GM23338 (cell line): ENCODE measurements at regions not wholly inside any gene's neighbourhood (a gene's known extent, or its start where the extent isn't known, plus 50 kb on each side); places are given as distances from the start of the nearest gene placed in this dataset.
A peak's percentile ranks its signal among the peaks of the same experiment; 100 is the strongest.

Source experiments
- ATAC-seq: fragments of 200-7000 bp; cut with Tn5 transposase; 3 replicates; pipeline ENCODE4 v1.9.1; 2020
- DNase-seq: peaks from one replicate; pipeline ENCODE4 v3.0.0-alpha.2; 2015; ENCODE audit warnings: low spot score
- H2AFZ ChIP-seq: fragments of 200-600 bp; sonication (generic); 2 replicates; pipeline ENCODE4 v1.8.0; 2016; ENCODE audit warnings: antibody characterized with exemption, mild to moderate bottlenecking, moderate library complexity
- H3F3A ChIP-seq: fragments of 200-600 bp; sonication (generic); replicated peaks from 2 replicates; pipeline ENCODE4 v1.8.0; 2017; ENCODE audit warnings: antibody characterized with exemption, mixed run types, low read depth
- H3K27ac ChIP-seq: fragments of 200-600 bp; sonication (generic); 2 replicates; pipeline ENCODE4 v1.6.1; 2016; ENCODE audit warnings: low read depth
- H3K27me3 ChIP-seq: fragments of 200-600 bp; sonication (generic); 2 replicates; pipeline ENCODE4 v1.8.0; 2016; ENCODE audit warnings: mild to moderate bottlenecking, mixed run types, moderate library complexity; ENCODE audit not compliant: insufficient read depth
- H3K36me3 ChIP-seq: fragments of 200-600 bp; sonication (generic); 2 replicates; pipeline ENCODE4 v1.8.0; 2016; ENCODE audit warnings: mild to moderate bottlenecking; ENCODE audit not compliant: insufficient read depth
- H3K4me1 ChIP-seq: fragments of 200-600 bp; sonication (generic); 2 replicates; pipeline ENCODE4 v1.8.0; 2016; ENCODE audit warnings: mild to moderate bottlenecking, moderate library complexity; ENCODE audit not compliant: insufficient read depth
- H3K4me2 ChIP-seq: fragments of 200-600 bp; sonication (generic); 2 replicates; pipeline ENCODE4 v1.7.1; 2017; ENCODE audit warnings: mixed run types
- H3K4me3 ChIP-seq: fragments of 200-600 bp; sonication (generic); 2 replicates; pipeline ENCODE4 v1.6.1; 2016; ENCODE audit warnings: mixed run types
- H3K79me2 ChIP-seq: fragments of 200-600 bp; sonication (generic); replicated peaks from 2 replicates; pipeline ENCODE4 v1.8.0; 2017; ENCODE audit warnings: mild to moderate bottlenecking; ENCODE audit not compliant: insufficient read depth
- H3K9me2 ChIP-seq: fragments of 200-600 bp; sonication (generic); 2 replicates; pipeline ENCODE4 v1.8.0; 2017; ENCODE audit not compliant: insufficient read depth
- H4K20me1 ChIP-seq: fragments of 200-600 bp; sonication (generic); replicated peaks from 2 replicates; pipeline ENCODE4 v1.8.0; 2017; ENCODE audit warnings: mild to moderate bottlenecking; ENCODE audit not compliant: insufficient read depth
- H3K27ac Mint-ChIP-seq: 2 replicates; pipeline ENCODE4 v1.8.0; 2020; ENCODE audit warnings: inconsistent platforms, mild to moderate bottlenecking, moderate library complexity, mixed read lengths
- H3K27me3 Mint-ChIP-seq: 3 replicates; pipeline ENCODE4 v1.8.0; 2022; ENCODE audit warnings: low read depth, mild to moderate bottlenecking, moderate library complexity, mixed read lengths, inconsistent platforms; ENCODE audit not compliant: insufficient read depth, poor library complexity
- H3K36me3 Mint-ChIP-seq: 3 replicates; pipeline ENCODE4 v1.8.0; 2021; ENCODE audit warnings: low read depth, mild to moderate bottlenecking, inconsistent platforms, moderate library complexity, mixed read lengths
- H3K4me1 Mint-ChIP-seq: 3 replicates; pipeline ENCODE4 v1.8.0; 2020; ENCODE audit warnings: mild to moderate bottlenecking, inconsistent platforms, mixed read lengths
- H3K4me3 Mint-ChIP-seq: 3 replicates; pipeline ENCODE4 v1.8.0; 2021; ENCODE audit warnings: moderate library complexity, mild to moderate bottlenecking, inconsistent platforms, mixed read lengths
- H3K9me3 Mint-ChIP-seq: 3 replicates; pipeline ENCODE4 v1.8.0; 2020; ENCODE audit warnings: moderate library complexity, mild to moderate bottlenecking, inconsistent platforms, mixed read lengths
- CREB1 ChIP-seq: fragments of 250-450 bp; sonication (Bioruptor Pico); IDR thresholded peaks from 2 replicates; pipeline ENCODE4 v1.5.0; 2020; ENCODE audit warnings: low read depth, mild to moderate bottlenecking, moderate library complexity
- CTCF ChIP-seq, 2 experiments: fragments of 200-600 bp in 1 of 2; sonication (generic) in 1 of 2; conservative IDR thresholded peaks; 2 replicates each; pipeline versions ENCODE4 v1.5.1 to v1.6.1; 2016 to 2017; ENCODE audit warnings: antibody characterized with exemption in 2 of 2, low read depth in 2 of 2, mild to moderate bottlenecking in 2 of 2, moderate library complexity in 1 of 2
- ETS1 ChIP-seq: IDR thresholded peaks from 2 replicates; pipeline ENCODE4 v1.6.1; 2016; ENCODE audit warnings: antibody characterized with exemption
- EZH2 ChIP-seq: fragments of 200-600 bp; sonication (generic); IDR thresholded peaks from one replicate; pipeline ENCODE4 v1.8.0; 2017; ENCODE audit warnings: antibody characterized with exemption, mild to moderate bottlenecking, low read depth; ENCODE audit not compliant: unreplicated experiment
- TF ChIP-seq, protein P1 (sequence below): fragments of 250-450 bp; sonication (Bioruptor Pico); IDR thresholded peaks from 2 replicates; pipeline ENCODE4 v1.5.0; 2020; ENCODE audit warnings: mild to moderate bottlenecking, moderate library complexity

- DNase-seq = peak; percentile 66
- peak overlapping the region; percentile 27; the same call in 1 of the 2 replicates for H3K27ac Mint-ChIP-seq
- no peaks in the 10 kb centered on the region for H3K27me3 ChIP-seq
- H4K20me1 ChIP-seq = no peaks in the 10 kb centered on the region
- H3K79me2 ChIP-seq = no peaks in the 10 kb centered on the region
- no peaks in the 10 kb centered on the region for H3K9me2 ChIP-seq
- no peak overlapping the region for H3K27ac ChIP-seq
- peaks cover 20% of the 10 kb centered on the region for H3K4me1 ChIP-seq
- peak; percentile 77 for ATAC-seq
- no peak overlapping the region for H2AFZ ChIP-seq
- H3K4me3 Mint-ChIP-seq = peak overlapping the region; percentile 7; the same call in 1 of the 3 replicates
- H3K4me2 ChIP-seq = peak overlapping the region; percentile 56
- H3K4me1 Mint-ChIP-seq = peaks cover 25% of the 10 kb centered on the region
- no peaks in the 10 kb centered on the region for H3K9me3 Mint-ChIP-seq
- peaks cover 7% of the 10 kb centered on the region for H3K27me3 Mint-ChIP-seq
- H3K36me3 Mint-ChIP-seq = no peaks in the 10 kb centered on the region
- TF ChIP-seq ETS1 (peak; percentile 39; the same call in 1 of the 2 replicates), EZH2 (no peak), CREB1 (CRISPR knock-in tag) (no peak), CTCF (conservative IDR thresholded peaks at IDR 0.05; ENCODE audit: low read depth in 2 of 2) (no peak)
- TF ChIP-seq, protein P1, sequence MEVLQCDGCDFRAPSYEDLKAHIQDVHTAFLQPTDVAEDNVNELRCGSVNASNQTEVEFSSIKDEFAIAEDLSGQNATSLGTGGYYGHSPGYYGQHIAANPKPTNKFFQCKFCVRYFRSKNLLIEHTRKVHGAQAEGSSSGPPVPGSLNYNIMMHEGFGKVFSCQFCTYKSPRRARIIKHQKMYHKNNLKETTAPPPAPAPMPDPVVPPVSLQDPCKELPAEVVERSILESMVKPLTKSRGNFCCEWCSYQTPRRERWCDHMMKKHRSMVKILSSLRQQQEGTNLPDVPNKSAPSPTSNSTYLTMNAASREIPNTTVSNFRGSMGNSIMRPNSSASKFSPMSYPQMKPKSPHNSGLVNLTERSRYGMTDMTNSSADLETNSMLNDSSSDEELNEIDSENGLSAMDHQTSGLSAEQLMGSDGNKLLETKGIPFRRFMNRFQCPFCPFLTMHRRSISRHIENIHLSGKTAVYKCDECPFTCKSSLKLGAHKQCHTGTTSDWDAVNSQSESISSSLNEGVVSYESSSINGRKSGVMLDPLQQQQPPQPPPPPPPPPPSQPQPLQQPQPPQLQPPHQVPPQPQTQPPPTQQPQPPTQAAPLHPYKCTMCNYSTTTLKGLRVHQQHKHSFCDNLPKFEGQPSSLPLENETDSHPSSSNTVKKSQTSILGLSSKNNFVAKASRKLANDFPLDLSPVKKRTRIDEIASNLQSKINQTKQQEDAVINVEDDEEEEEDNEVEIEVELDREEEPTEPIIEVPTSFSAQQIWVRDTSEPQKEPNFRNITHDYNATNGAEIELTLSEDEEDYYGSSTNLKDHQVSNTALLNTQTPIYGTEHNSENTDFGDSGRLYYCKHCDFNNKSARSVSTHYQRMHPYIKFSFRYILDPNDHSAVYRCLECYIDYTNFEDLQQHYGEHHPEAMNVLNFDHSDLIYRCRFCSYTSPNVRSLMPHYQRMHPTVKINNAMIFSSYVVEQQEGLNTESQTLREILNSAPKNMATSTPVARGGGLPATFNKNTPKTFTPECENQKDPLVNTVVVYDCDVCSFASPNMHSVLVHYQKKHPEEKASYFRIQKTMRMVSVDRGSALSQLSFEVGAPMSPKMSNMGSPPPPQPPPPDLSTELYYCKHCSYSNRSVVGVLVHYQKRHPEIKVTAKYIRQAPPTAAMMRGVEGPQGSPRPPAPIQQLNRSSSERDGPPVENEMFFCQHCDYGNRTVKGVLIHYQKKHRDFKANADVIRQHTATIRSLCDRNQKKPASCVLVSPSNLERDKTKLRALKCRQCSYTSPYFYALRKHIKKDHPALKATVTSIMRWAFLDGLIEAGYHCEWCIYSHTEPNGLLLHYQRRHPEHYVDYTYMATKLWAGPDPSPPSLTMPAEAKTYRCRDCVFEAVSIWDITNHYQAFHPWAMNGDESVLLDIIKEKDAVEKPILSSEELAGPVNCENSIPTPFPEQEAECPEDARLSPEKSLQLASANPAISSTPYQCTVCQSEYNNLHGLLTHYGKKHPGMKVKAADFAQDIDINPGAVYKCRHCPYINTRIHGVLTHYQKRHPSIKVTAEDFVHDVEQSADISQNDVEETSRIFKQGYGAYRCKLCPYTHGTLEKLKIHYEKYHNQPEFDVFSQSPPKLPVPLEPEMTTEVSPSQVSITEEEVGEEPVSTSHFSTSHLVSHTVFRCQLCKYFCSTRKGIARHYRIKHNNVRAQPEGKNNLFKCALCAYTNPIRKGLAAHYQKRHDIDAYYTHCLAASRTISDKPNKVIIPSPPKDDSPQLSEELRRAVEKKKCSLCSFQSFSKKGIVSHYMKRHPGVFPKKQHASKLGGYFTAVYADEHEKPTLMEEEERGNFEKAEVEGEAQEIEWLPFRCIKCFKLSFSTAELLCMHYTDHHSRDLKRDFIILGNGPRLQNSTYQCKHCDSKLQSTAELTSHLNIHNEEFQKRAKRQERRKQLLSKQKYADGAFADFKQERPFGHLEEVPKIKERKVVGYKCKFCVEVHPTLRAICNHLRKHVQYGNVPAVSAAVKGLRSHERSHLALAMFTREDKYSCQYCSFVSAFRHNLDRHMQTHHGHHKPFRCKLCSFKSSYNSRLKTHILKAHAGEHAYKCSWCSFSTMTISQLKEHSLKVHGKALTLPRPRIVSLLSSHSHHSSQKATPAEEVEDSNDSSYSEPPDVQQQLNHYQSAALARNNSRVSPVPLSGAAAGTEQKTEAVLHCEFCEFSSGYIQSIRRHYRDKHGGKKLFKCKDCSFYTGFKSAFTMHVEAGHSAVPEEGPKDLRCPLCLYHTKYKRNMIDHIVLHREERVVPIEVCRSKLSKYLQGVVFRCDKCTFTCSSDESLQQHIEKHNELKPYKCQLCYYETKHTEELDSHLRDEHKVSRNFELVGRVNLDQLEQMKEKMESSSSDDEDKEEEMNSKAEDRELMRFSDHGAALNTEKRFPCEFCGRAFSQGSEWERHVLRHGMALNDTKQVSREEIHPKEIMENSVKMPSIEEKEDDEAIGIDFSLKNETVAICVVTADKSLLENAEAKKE = peak; percentile 72; the same call in 1 of the 2 replicates
- H3K36me3 ChIP-seq = no peaks in the 10 kb centered on the region
- H3F3A ChIP-seq = no peaks in the 10 kb centered on the region
- H3K4me3 ChIP-seq = peak overlapping the region; percentile 7; the same call in 1 of the 2 replicates
Measured at GRCh38 chr9:28650327-28650726, 1077.0 kb upstream of the C9orf72 start.
